OCI-LY7 (cell line): ENCODE measurements at regions not wholly inside any gene's neighbourhood (a gene's known extent, or its start where the extent isn't known, plus 50 kb on each side); places are given as distances from the start of the nearest gene placed in this dataset.

Experiments
- EZH2phosphoT487 ChIP-seq: fragments of 200-600 bp; sonication (generic); IDR thresholded peaks from 2 replicates; pipeline ENCODE4 v1.6.1; 2018; ENCODE audit warnings: low read depth, borderline replicate concordance, mild to moderate bottlenecking, mixed run types, antibody characterized with exemption, low read length, moderate library complexity, mixed read lengths
- TF ChIP-seq, protein P1 (sequence below): fragments of 200-600 bp; sonication (generic); conservative IDR thresholded peaks from 2 replicates; pipeline ENCODE4 v1.5.1; 2014; ENCODE audit warnings: mild to moderate bottlenecking, antibody characterized with exemption, low read length, moderate library complexity, mixed read lengths

- TF ChIP-seq, protein P1, sequence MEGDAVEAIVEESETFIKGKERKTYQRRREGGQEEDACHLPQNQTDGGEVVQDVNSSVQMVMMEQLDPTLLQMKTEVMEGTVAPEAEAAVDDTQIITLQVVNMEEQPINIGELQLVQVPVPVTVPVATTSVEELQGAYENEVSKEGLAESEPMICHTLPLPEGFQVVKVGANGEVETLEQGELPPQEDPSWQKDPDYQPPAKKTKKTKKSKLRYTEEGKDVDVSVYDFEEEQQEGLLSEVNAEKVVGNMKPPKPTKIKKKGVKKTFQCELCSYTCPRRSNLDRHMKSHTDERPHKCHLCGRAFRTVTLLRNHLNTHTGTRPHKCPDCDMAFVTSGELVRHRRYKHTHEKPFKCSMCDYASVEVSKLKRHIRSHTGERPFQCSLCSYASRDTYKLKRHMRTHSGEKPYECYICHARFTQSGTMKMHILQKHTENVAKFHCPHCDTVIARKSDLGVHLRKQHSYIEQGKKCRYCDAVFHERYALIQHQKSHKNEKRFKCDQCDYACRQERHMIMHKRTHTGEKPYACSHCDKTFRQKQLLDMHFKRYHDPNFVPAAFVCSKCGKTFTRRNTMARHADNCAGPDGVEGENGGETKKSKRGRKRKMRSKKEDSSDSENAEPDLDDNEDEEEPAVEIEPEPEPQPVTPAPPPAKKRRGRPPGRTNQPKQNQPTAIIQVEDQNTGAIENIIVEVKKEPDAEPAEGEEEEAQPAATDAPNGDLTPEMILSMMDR = no peak
- TF ChIP-seq EZH2phosphoT487 = no peak
These were observed 78.3 kb downstream of the GSC start for GRCh38 chr14:94691660-94692034.
